Right cardiac atrium (tissue), 5 donors: ENCODE measurements at regions not wholly inside any gene's neighbourhood (a gene's known extent, or its start where the extent isn't known, plus 50 kb on each side); places are given as distances from the start of the nearest gene placed in this dataset.

Experiments
- ATAC-seq, 2 donors: fragments of 200-7000 bp; cut with Tn5 transposase; one replicate each; pipeline versions ENCODE4 v1.8.0 to v1.9.1; 2020; ENCODE audit warnings: moderate library complexity in 2 of 2, mild to moderate bottlenecking in 1 of 2
- DNase-seq, 3 donors: peaks; one replicate each; pipeline ENCODE4 v3.0.0-alpha.2; 2020
- H3K27ac ChIP-seq: one replicate; pipeline ENCODE4 v1.5.1; 2013; ENCODE audit warnings: mild to moderate bottlenecking, low read length, control low read depth, moderate library complexity
- H3K27me3 ChIP-seq: one replicate; pipeline ENCODE4 v1.6.1; 2013; ENCODE audit not compliant: control insufficient read depth, insufficient read depth
- H3K4me1 ChIP-seq: one replicate; pipeline ENCODE4 v1.6.1; 2013; ENCODE audit warnings: low read length; ENCODE audit not compliant: control insufficient read depth, insufficient read depth
- H3K4me3 ChIP-seq: one replicate; pipeline ENCODE4 v1.5.1; 2013; ENCODE audit warnings: low read length, control low read depth
- H3K9me3 ChIP-seq: one replicate; pipeline ENCODE4 v1.6.1; 2013; ENCODE audit warnings: low read length; ENCODE audit not compliant: control insufficient read depth
- WGBS: extraction: QIAGEN DNeasy Blood & Tissue Kit; methylation state at CpG from one replicate; pipeline ENCODE4 v1.1.7; 2013; 5-methylcytosine and 5-hydroxymethylcytosine counted together
- intact Hi-C, 4 donors: fragments of 100-400 bp; cut with DNase I; formaldehyde crosslinking; loops; one replicate each; pipeline versions ENCODE4 v1.11.0 to v1.14.0; 2022 to 2023
- donor health status: healthy with polysubstance abuse.
- donor health status: DM: no; HTN: yes; CAD: no.
- donor health status: DM: no; HTN: no; CAD: no.
- donor health status: DM: no; HTN: yes; CAD: no; lungs with severe emphysema.
- donor health status: DM: yes; HTN: yes; CAD: no.

GRCh38 chr11:42047637-42048555 lies 588.4 kb upstream of the LRRC4C start:
- 70% methylated on average over 2 of the region's 2 CpGs for WGBS
- intact Hi-C loops, result no loop called here
- H3K9me3 ChIP-seq, result no peaks in the 10 kb centered on the region
- ATAC-seq, result no peak
- H3K27me3 ChIP-seq, result no peaks in the 10 kb centered on the region
- no peak for DNase-seq
- H3K4me3 ChIP-seq, result no peak overlapping the region
- no peaks in the 10 kb centered on the region for H3K4me1 ChIP-seq
- H3K27ac ChIP-seq, result no peak overlapping the region

- 92% methylated on average over 1 of the region's 1 CpG for WGBS
- DNase-seq, result no peak
- no peak overlapping the region for H3K27ac ChIP-seq
- ATAC-seq, result no peak
- H3K9me3 ChIP-seq, result no peaks in the 10 kb centered on the region
- H3K4me3 ChIP-seq, result no peak overlapping the region
- intact Hi-C loops, result no loop called here
- no peaks in the 10 kb centered on the region for H3K27me3 ChIP-seq
- no peaks in the 10 kb centered on the region for H3K4me1 ChIP-seq
Measured at GRCh38 chr11:42049186-42049585, 589.7 kb upstream of the LRRC4C start.

DNA sequence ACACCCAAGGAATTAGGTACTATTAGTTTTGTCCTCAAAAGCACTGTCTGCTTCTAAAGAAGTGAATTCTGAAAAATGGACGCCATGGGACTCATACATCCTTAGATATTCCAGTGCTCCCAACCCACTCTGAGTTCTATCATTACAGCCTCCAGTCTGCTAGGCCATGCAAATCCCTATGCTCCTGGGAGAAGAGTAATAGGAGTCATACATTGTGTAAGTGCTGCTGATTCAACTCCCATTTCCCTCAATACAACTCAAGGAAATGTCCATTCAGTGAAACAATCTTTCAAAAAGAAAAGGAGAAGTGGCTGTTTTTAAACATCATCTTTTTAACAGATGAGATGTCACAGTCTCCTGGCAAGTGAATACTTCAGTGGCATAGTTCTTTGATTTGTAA lies 590.2 kb upstream of the LRRC4C start:
- Histone ChIP-seq H3K27ac (no peak overlapping the region), H3K4me1 (no peaks in the 10 kb centered on the region), H3K9me3 (no peaks in the 10 kb centered on the region), H3K27me3 (no peaks in the 10 kb centered on the region), H3K4me3 (no peak overlapping the region)
- 69% methylated on average over 1 of the region's 1 CpG for WGBS
- no peak for ATAC-seq
- DNase-seq, result no peak
- intact Hi-C loops, result no loop called here

DNA sequence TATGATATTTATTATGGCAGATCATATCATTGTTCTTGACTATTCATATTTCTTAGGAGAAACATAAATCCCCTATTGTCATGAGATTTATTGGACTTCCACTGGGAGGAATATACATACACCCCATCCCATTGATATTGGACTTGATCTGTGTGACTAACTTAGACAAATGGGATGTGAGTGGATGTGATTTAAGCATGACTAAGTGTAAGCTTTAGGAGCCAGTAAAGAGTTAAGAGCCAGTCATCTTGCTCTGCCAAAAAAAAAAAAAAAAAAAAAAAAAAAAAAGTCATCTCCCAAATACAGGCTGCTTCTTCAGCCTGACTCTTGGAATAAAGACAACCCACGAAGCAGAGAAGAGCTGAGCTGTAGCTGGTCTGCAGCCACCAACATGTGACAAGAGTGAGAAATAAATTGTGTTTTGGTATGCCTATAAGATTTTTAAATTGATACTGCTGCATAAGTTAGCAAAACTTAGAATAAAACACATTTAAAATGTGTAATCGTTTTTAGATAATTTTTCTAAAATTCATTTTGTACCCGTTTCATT lies 595.0 kb upstream of the LRRC4C start:
- H3K27ac ChIP-seq, result no peak overlapping the region
- no peaks in the 10 kb centered on the region for H3K27me3 ChIP-seq
- intact Hi-C loops, result no loop called here
- no peaks in the 10 kb centered on the region for H3K9me3 ChIP-seq
- ATAC-seq (no peak), DNase-seq (no peak)
- 43% methylated on average over 3 of the region's 3 CpGs for WGBS
- H3K4me1 ChIP-seq, result no peaks in the 10 kb centered on the region
- H3K4me3 ChIP-seq, result no peak overlapping the region

DNA sequence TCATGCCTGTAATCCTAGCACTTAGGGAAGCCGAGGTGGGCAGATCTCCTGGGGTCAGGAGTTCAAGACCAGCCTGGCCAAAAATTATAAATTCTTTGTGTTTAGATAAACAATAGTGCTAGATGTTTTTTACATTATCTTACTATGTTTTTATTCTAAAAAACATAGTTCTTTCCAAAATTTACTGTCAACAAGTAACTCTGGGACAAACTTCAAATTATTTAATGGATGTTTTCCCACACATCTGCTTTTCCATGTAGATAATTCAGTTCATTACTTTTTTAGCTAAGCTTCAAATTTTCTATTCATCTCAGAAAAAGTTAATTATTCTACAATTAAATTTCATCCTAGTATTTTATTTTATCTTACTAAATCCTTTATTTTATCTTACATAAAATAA lies 596.2 kb upstream of the LRRC4C start:
- WGBS, result 55% methylated on average over 1 of the region's 1 CpG
- Histone ChIP-seq H3K4me3 (no peak overlapping the region), H3K27me3 (no peaks in the 10 kb centered on the region), H3K27ac (no peak overlapping the region), H3K9me3 (no peaks in the 10 kb centered on the region), H3K4me1 (no peaks in the 10 kb centered on the region)
- no peak for ATAC-seq
- intact Hi-C loops, result no loop called here
- no peak for DNase-seq

- intact Hi-C loops, result no loop called here
- 84% methylated on average over 5 of the region's 5 CpGs for WGBS
- H3K9me3 ChIP-seq, result no peaks in the 10 kb centered on the region
- H3K27ac ChIP-seq, result no peak overlapping the region
- no peak for ATAC-seq
- DNase-seq, result no peak
- no peaks in the 10 kb centered on the region for H3K27me3 ChIP-seq
- no peak overlapping the region for H3K4me3 ChIP-seq
- H3K4me1 ChIP-seq, result no peaks in the 10 kb centered on the region
Measured at GRCh38 chr11:42058794-42059193, 599.3 kb upstream of the LRRC4C start.

DNA sequence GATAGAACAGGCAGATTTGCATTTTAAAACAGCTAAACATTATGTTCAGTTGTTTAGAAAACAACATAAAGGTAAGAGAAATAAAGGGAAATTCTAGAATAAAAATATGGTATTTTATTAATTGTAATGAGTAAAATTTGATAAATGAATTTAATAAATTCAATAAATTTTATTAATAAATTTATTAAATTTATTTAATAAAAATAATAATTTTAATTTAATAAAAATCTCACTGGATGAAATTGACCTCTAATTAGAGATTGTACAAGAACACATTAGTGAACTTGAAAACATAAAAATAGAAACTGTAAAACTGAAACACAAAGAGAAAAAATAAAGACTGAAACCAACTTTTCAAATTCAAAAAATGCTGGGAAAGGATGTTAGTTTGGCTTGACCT lies 605.7 kb upstream of the LRRC4C start:
- H3K4me1 ChIP-seq, result no peaks in the 10 kb centered on the region
- H3K4me3 ChIP-seq, result no peak overlapping the region
- no peak for ATAC-seq
- intact Hi-C loops, result no loop called here
- H3K27ac ChIP-seq, result no peak overlapping the region
- no peaks in the 10 kb centered on the region for H3K9me3 ChIP-seq
- no peaks in the 10 kb centered on the region for H3K27me3 ChIP-seq
- DNase-seq, result no peak

GRCh38 chr11:42066113-42066512 lies 606.7 kb upstream of the LRRC4C start:
- Histone ChIP-seq H3K4me1 (no peaks in the 10 kb centered on the region), H3K4me3 (no peak overlapping the region), H3K27me3 (no peaks in the 10 kb centered on the region), H3K9me3 (no peaks in the 10 kb centered on the region), H3K27ac (no peak overlapping the region)
- peak; percentile 20 to 57 (median 42) for DNase-seq
- intact Hi-C loops, result no loop called here
- ATAC-seq, result peak in 1 of 2 donors; percentile 23
- 76% methylated on average over 15 of the region's 15 CpGs for WGBS

- Histone ChIP-seq H3K27me3 (no peaks in the 10 kb centered on the region), H3K4me1 (no peaks in the 10 kb centered on the region), H3K27ac (no peak overlapping the region), H3K9me3 (no peaks in the 10 kb centered on the region), H3K4me3 (no peak overlapping the region)
- DNase-seq (no peak), ATAC-seq (no peak)
- intact Hi-C loops, result no loop called here
Measured at GRCh38 chr11:42074306-42074705, 614.9 kb upstream of the LRRC4C start.

- WGBS, result 79% methylated on average over 1 of the region's 1 CpG
- Histone ChIP-seq H3K4me3 (no peak overlapping the region), H3K27ac (no peak overlapping the region), H3K27me3 (no peaks in the 10 kb centered on the region), H3K4me1 (no peaks in the 10 kb centered on the region), H3K9me3 (no peaks in the 10 kb centered on the region)
- intact Hi-C loops, result no loop called here
- ATAC-seq (no peak), DNase-seq (no peak)
Measured at GRCh38 chr11:42075180-42075579, 615.7 kb upstream of the LRRC4C start.

DNA sequence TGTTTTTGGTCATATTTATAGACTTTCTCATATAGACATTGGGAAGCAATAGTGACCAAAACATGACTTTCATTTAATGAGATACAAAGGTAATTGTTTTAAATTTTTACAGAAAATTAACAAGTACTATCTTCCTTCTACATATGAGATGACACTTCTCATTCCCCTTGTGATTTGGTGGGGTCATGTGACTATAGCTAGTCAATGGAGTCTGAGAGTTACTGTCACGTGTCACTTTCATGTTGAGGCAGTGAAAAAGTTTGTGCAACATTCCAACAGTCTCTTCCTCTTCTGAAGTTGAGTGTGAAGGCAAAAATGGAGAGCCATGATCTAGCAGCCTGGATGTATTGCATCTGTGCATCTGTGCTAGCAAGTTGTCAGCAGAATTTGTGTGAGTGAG lies 618.3 kb upstream of the LRRC4C start:
- no peaks in the 10 kb centered on the region for H3K9me3 ChIP-seq
- H3K27ac ChIP-seq, result no peak overlapping the region
- DNase-seq (no peak), ATAC-seq (no peak)
- H3K4me1 ChIP-seq, result no peaks in the 10 kb centered on the region
- intact Hi-C loops, result no loop called here
- H3K4me3 ChIP-seq, result no peak overlapping the region
- H3K27me3 ChIP-seq, result no peaks in the 10 kb centered on the region
- WGBS, result 75% methylated on average over 1 of the region's 1 CpG
